GM18519 (cell line): ENCODE measurements at regions not wholly inside any gene's neighbourhood (a gene's known extent, or its start where the extent isn't known, plus 50 kb on each side); places are given as distances from the start of the nearest gene placed in this dataset.

ENCODE experiments used
- ATAC-seq: cut with Tn5 transposase; IDR thresholded peaks from one replicate; pipeline ENCODE4 v1.9.1; 2021; ENCODE audit warnings: mild to moderate bottlenecking, moderate library complexity; ENCODE audit not compliant: unreplicated experiment, low FRiP score

GRCh38 chr17:73749928-73750605, 105.8 kb upstream of the SDK2 start:
- no peak for ATAC-seq

- no peak for ATAC-seq
Measured at GRCh38 chr17:73750975-73751374, 106.7 kb upstream of the SDK2 start.

- ATAC-seq: no peak
Measured at GRCh38 chr17:73753751-73754496, 109.7 kb upstream of the SDK2 start.

- no peak for ATAC-seq
Measured at GRCh38 chr17:73754886-73755400, 110.7 kb upstream of the SDK2 start.

- no peak for ATAC-seq
Measured at GRCh38 chr17:73757420-73757819, 113.2 kb upstream of the SDK2 start.

DNA sequence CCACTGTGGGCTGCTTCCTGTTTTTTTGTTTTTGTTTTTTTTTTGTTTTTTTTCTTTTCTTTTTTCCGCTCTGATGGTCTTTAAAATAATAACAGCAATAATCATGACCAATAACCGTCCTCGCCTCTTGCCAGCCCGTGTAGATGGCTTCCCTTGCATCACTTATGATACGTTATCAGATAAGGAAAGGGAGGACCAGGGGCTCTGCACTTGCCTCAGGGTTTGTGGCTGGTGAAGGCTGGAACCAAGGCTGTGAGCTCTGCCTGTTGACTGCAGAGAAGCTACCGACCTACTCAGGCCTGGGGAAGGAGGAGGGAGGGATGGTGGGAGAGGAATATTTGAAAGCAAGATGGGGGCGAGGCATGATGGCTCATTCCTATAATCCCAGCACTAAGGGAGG, 114.0 kb upstream of the SDK2 start:
- no peak for ATAC-seq

DNA sequence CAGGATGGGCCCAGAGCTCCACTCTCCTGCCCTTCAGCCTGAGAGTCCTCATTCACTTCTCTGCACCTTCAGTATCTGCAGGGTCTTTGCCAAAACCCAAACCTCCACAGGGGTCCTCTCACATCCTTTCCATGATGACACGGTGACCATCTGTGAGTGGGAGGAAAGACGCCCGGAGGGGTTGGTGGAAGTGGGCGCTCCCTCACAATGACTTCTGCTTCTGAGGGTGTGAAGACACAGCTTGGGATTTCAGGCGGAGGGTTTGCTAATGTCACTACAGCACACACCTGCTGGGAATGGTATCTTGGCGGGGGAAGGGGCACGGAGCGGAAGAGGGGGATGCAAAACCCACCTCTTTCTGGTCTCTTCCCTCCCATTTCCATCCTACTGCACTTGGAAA, 115.1 kb upstream of the SDK2 start:
- no peak for ATAC-seq

- no peak for ATAC-seq
Measured at GRCh38 chr17:73759734-73760438, 115.6 kb upstream of the SDK2 start.

DNA sequence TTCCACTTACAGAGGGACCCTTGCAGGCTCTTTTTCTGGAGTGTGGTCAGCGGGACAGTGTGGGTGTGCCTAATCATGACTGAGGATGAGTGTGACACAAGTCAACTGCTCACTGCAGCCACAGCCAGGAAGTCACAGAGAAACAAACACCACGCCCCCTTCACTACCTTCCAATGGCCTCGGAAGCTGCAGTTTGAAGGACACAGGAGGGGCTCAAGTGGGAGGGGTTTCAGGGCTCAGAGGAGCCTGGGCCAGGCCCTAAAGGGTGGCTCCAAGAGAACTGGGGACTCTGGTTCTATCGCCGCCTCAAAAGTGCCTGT, 116.2 kb upstream of the SDK2 start:
- no peak for ATAC-seq

DNA sequence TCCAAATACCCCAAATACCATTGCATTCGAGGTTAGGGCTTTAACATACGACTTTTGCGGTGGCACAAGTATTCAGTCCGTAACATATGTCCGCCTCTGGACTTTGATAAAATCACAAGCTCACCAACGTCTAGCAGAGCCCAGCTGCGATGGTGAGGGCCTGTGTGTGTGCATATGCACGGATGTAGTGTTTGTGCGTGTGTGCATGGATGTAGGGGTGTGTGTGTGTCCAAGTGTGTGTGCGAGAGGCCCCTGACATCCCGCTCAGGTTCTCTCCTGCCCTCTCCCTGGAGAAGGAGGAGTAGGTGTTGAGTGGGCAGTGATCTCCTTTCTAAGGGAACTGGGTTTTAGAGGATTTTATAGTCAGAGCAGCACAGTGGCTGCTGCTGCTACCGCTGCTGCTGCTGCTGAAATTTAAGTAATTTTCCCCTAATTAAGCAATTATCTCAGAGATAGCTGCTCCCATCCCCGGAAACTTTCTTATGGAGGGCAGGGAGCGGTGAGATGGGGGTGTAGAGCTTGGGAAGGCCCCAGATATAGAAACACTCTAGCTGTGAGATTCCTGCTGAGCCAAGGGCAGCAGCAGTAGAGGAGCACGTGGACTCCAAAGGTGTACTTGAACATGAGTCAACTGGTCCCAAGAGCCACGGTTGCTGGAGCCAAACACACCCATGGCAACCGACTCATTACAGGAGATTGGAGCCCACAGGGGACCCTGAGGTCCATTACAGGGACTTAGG, 121.7 kb upstream of the SDK2 start:
- no peak for ATAC-seq

- ATAC-seq: no peak
Measured at GRCh38 chr17:73767696-73768095, 123.5 kb upstream of the SDK2 start.

DNA sequence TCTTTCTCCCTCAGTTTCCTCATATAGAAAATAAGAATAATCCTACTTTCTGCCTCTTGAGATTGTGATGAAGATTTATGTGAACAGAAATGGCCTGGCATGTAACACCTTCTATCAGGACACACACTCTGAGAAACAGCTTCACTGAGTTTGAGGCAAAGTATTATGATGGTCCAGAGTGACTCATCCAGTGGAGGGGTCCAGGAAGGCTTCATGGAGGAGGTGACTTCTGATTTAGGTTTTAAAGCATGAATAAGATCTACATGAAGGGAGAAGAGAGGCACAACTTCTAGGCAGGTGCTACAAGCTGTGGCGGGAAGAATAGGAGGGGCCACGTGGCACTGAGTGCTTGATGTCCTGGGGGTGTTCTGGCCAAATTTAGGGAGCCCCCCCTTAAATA, 124.4 kb upstream of the SDK2 start:
- ATAC-seq: no peak

DNA sequence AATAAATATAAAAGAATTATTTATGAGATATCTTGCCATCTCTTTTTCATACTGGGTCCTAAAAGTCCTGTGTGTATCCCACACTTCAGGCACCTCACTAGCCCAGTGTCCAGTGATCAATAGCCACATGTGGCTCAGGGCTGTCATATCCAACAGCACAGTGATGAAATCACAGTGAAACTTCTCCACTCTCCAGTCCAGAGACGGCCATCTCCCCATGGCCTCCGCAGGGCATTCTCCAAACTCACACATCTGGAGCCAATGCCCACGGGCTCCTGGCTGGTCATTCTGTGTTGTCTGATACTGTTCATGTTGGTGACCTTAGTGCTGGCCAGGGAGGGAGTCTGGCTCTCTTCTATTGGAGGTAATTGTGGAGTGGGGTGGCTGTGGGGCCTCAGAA, 125.2 kb upstream of the SDK2 start:
- ATAC-seq: no peak

DNA sequence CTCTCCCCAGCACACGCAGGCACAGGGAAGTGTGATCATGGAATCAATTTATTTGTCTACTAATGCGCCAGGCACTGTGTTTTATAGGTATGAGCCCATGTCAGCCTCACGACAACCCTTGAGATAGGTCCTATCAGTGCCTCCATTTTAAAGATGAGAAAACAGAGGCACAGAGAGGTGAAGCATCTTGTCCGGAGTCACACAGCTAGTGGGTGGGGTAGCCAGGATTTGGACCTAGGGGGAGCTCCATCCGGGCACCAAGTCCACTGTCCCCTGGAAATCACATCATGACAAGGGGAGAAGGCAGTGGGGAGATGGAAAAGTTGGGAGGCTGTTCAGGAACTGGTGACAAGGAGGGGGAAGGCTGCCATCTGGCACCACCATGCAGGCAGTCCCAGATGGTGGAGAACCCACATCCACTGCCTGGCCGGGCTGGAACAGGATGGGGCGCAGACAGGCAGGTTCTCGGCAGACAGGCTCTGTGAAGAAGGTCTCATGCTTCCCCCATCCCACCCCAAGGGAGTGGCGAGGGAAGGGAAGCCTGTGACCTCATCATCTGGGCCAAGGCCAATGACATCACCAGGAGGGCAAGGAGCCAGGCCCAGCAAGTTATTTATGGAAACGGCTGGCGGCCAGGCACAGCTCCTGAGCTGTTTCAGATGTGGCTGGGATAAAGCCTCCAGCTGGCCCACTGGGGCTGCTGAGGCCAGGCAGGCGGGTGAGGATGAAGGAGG, 126.0 kb upstream of the SDK2 start:
- no peak for ATAC-seq

- ATAC-seq: no peak
Measured at GRCh38 chr17:73770849-73771229, 126.6 kb upstream of the SDK2 start.

GRCh38 chr17:73772107-73772705, 128.0 kb upstream of the SDK2 start:
- ATAC-seq: no peak

DNA sequence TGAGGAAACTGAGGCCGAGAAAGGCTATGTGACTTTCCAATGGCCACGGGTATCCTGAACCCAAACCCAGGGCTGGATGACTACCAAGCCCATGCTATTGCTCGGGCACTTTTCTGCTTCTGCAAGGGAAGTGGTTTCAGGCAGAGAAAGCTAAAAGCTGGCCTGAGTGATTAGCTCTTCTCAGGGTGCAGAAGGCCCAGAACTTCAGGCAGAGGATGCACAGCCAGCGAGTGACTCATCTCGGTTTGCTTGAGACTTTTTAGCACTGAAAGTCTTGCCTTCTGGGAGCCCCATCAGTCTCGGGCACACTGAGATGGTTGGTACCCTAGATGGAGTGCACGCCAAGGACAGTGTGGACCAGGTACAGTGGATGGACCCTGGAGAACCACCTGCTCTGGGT, 129.5 kb upstream of the SDK2 start:
- ATAC-seq: no peak

DNA sequence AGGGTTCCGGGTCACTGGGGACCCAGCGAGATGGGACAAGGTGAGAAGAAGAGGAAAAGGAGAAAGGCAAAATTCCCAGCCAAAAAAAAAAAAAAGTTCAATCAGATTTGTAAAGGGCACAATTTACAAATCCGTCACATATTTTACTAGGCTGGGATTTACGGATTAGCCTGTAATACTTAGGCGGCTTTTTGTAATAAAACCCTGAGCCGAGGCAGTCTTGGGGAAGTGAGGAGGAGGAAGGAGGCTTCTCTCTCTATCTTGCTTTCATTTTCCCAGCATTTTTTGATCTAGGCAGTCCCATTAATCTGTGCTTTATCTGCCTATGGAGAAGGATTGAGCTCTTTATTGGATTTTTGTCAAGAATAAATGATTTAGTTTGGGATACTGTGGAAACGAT, 130.6 kb upstream of the SDK2 start:
- no peak for ATAC-seq

GRCh38 chr17:73776351-73777130, 132.3 kb upstream of the SDK2 start:
- no peak for ATAC-seq
